HG03025 (cell line): ENCODE measurements at regions not wholly inside any gene's neighbourhood (a gene's known extent, or its start where the extent isn't known, plus 50 kb on each side); places are given as distances from the start of the nearest gene placed in this dataset.
A peak's percentile ranks its signal among the peaks of the same experiment; 100 is the strongest.
"Not testable (repeated sequence)": the region's sequence is repeated elsewhere in the genome, so short reads cannot be mapped to it uniquely, and the experiment has no call there.

Experiments used
- ATAC-seq: cut with Tn5 transposase; IDR thresholded peaks from one replicate; pipeline ENCODE4 v1.9.1; 2021; ENCODE audit warnings: mild to moderate bottlenecking, moderate library complexity; ENCODE audit not compliant: unreplicated experiment, low FRiP score

GRCh38 chr5:6243706-6244338 lies 134.5 kb downstream of the MED10 start:
- no peak for ATAC-seq

- ATAC-seq, result not testable (repeated sequence)
These were observed 137.3 kb downstream of the MED10 start for GRCh38 chr5:6241056-6241455.

GRCh38 chr5:6236858-6237481 lies 141.4 kb downstream of the MED10 start:
- ATAC-seq, result peak; percentile 45

GRCh38 chr5:6236170-6236793 lies 142.1 kb downstream of the MED10 start:
- no peak for ATAC-seq

- ATAC-seq, result no peak
These were observed 142.6 kb downstream of the MED10 start for GRCh38 chr5:6235726-6236125.

GRCh38 chr5:6228257-6229250 lies 149.8 kb downstream of the MED10 start:
- ATAC-seq, result no peak

GRCh38 chr5:6225121-6225607 lies 153.2 kb downstream of the MED10 start:
- no peak for ATAC-seq

- no peak for ATAC-seq
These were observed 153.9 kb downstream of the MED10 start for GRCh38 chr5:6224406-6224805.

- ATAC-seq, result no peak
These were observed 155.4 kb downstream of the MED10 start for GRCh38 chr5:6222899-6223298.

GRCh38 chr5:6222121-6222520 lies 156.2 kb downstream of the MED10 start:
- ATAC-seq, result no peak

GRCh38 chr5:6221141-6221626 lies 157.2 kb downstream of the MED10 start:
- no peak for ATAC-seq

GRCh38 chr5:6220346-6221088 lies 157.8 kb downstream of the MED10 start:
- ATAC-seq, result no peak

GRCh38 chr5:6218517-6218916 lies 159.8 kb downstream of the MED10 start:
- ATAC-seq, result no peak

- no peak for ATAC-seq
These were observed 160.2 kb downstream of the MED10 start for GRCh38 chr5:6218116-6218515.

- ATAC-seq, result no peak
These were observed 161.8 kb downstream of the MED10 start for GRCh38 chr5:6216471-6217075.

- ATAC-seq, result no peak
These were observed 162.5 kb downstream of the MED10 start for GRCh38 chr5:6215891-6216290.

- no peak for ATAC-seq
These were observed 166.1 kb downstream of the MED10 start for GRCh38 chr5:6212244-6212643.

GRCh38 chr5:6206501-6206900 lies 171.8 kb downstream of the MED10 start:
- no peak for ATAC-seq

- ATAC-seq, result peak; percentile 57
These were observed 175.4 kb downstream of the MED10 start for GRCh38 chr5:6202968-6203365.
